Upper lobe of right lung (tissue), 1 donor: ENCODE measurements at regions not wholly inside any gene's neighbourhood (a gene's known extent, or its start where the extent isn't known, plus 50 kb on each side); places are given as distances from the start of the nearest gene placed in this dataset.
"Not testable (repeated sequence)": the region's sequence is repeated elsewhere in the genome, so short reads cannot be mapped to it uniquely, and the experiment has no call there.

Source experiments
- ATAC-seq: fragments of 200-7000 bp; cut with Tn5 transposase; one replicate; pipeline ENCODE4 v1.9.1; 2020; ENCODE audit warnings: mild to moderate bottlenecking, moderate library complexity
- DNase-seq: peaks from one replicate; pipeline ENCODE4 v3.0.0-alpha.2; 2020
- H3K27ac ChIP-seq: fragments of 200-600 bp; one replicate; pipeline ENCODE4 v1.8.0; 2022
- H3K27me3 ChIP-seq: fragments of 200-600 bp; one replicate; pipeline ENCODE4 v1.8.0; 2022; ENCODE audit warnings: mild to moderate bottlenecking
- H3K36me3 ChIP-seq: fragments of 200-600 bp; one replicate; pipeline ENCODE4 v1.8.0; 2022
- H3K4me1 ChIP-seq: fragments of 200-600 bp; one replicate; pipeline ENCODE4 v1.8.0; 2022
- H3K4me3 ChIP-seq: fragments of 200-600 bp; one replicate; pipeline ENCODE4 v1.8.0; 2022; ENCODE audit warnings: mild to moderate bottlenecking
- H3K9me3 ChIP-seq: fragments of 200-600 bp; one replicate; pipeline ENCODE4 v1.8.0; 2022
- intact Hi-C: fragments of 100-400 bp; cut with DNase I; formaldehyde crosslinking; loops from one replicate; pipeline ENCODE4 v1.11.0; 2022
- TF ChIP-seq, protein P1 (sequence below): fragments of 200-600 bp; IDR thresholded peaks from one replicate; pipeline ENCODE4 v1.8.0; 2022; ENCODE audit warnings: antibody characterized with exemption
- donor health status: DM: no; HTN: yes; CAD: no; lungs with severe emphysema.

DNA sequence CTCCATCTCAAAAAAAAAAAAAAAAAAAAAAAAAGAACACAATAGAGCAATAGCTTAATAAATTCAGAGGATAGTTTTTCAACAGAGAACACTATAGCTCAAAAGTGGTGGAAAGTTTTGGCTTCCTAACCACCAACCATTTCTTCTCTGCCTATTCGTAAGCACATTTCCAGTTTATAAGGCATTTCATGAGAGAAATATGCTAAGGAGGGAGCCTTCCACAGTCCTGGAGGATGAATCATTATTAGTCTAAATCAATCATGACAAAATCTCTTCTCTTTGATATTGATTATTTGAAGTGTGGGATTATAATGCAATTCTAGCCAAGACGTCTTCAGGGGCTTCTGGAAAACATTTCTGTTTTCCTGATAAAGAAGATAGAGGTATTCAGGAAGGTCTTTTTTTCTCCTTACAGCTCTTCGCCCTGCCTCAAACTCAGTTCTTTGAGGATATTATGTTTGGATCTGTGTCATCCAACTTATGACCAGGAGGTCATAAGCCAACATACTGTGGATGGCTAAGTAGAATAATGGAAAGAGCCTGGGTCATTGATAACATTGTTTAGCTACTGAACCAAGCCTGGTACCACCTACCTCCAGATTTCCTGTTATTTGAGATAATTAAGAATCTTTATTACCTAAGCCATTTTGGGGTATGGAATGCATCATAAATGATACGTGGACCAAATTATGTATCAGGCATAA lies 207.3 kb downstream of the TRIB2 start:
- no peak for DNase-seq
- no peak for ATAC-seq
- Histone ChIP-seq H3K4me3 (no peak overlapping the region), H3K27ac (no peak overlapping the region), H3K4me1 (peaks cover 7% of the 10 kb centered on the region), H3K27me3 (no peaks in the 10 kb centered on the region), H3K36me3 (no peaks in the 10 kb centered on the region), H3K9me3 (no peaks in the 10 kb centered on the region)
- intact Hi-C loops = no loop called here
- TF ChIP-seq, protein P1, sequence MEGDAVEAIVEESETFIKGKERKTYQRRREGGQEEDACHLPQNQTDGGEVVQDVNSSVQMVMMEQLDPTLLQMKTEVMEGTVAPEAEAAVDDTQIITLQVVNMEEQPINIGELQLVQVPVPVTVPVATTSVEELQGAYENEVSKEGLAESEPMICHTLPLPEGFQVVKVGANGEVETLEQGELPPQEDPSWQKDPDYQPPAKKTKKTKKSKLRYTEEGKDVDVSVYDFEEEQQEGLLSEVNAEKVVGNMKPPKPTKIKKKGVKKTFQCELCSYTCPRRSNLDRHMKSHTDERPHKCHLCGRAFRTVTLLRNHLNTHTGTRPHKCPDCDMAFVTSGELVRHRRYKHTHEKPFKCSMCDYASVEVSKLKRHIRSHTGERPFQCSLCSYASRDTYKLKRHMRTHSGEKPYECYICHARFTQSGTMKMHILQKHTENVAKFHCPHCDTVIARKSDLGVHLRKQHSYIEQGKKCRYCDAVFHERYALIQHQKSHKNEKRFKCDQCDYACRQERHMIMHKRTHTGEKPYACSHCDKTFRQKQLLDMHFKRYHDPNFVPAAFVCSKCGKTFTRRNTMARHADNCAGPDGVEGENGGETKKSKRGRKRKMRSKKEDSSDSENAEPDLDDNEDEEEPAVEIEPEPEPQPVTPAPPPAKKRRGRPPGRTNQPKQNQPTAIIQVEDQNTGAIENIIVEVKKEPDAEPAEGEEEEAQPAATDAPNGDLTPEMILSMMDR = no peak

DNA sequence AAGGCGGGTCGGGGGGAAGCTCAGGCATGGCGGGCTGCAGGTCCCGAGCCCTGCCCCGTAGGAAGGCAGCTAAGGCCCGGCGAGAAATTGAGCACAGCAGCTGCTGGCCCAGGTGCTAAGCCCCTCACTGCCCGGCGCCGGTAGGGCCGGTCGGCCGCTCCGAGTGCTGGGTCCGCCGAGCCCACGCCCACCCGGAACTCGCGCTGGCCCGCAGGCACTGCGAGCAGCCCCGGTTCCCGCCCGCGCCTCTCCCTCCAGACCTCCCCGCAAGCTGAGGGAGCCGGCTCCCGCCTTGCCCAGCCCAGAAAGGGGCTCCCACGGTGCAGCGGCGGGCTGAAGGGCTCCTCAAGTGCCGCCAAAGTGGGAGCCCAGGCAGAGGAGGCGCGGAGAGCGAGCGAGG lies 209.9 kb downstream of the TRIB2 start:
- not testable (repeated sequence) for H3K36me3 ChIP-seq, H3K9me3 ChIP-seq, H3K27me3 ChIP-seq, H3K4me1 ChIP-seq, ATAC-seq, H3K4me3 ChIP-seq, H3K27ac ChIP-seq, DNase-seq
- intact Hi-C loops = loop anchor here (5.0 kb wide), 1 partner anchor 204 kb away; no protein-coding TSS in a partner anchor

DNA sequence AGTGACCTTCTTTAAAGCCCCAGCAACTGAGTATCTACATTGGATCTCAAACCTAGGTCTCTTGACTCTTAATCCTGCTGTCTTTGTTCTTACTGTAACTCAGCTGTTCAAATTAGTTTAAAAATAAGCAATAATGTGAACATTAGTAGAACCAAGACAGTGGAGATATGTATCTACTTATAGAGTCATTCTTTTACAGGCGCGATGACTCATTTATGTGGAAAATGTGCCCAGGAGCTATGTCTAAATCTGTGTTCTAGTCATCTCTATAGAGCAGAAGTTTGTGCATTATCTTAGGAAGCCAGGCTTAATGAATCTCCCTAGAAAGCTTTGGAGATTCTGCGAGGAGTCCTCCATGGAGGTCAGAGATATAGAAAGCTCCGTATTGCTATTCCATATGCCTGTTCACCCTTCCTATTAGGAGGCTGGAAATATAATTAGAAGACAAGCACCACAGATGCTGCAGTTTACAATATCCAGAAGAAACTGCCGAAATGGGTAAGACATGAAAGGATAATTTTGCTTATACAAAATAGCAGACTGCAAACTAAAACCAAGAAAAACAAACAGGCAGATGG lies 211.6 kb downstream of the TRIB2 start:
- Histone ChIP-seq H3K4me3 (no peak overlapping the region), H3K4me1 (no peaks in the 10 kb centered on the region), H3K27me3 (no peaks in the 10 kb centered on the region), H3K27ac (no peak overlapping the region), H3K36me3 (no peaks in the 10 kb centered on the region), H3K9me3 (no peaks in the 10 kb centered on the region)
- ATAC-seq (no peak), DNase-seq (no peak)
- TF ChIP-seq, protein P1 = no peak
- intact Hi-C loops = loop anchor here (5.0 kb wide), 1 partner anchor 206 kb away; no protein-coding TSS in a partner anchor

DNA sequence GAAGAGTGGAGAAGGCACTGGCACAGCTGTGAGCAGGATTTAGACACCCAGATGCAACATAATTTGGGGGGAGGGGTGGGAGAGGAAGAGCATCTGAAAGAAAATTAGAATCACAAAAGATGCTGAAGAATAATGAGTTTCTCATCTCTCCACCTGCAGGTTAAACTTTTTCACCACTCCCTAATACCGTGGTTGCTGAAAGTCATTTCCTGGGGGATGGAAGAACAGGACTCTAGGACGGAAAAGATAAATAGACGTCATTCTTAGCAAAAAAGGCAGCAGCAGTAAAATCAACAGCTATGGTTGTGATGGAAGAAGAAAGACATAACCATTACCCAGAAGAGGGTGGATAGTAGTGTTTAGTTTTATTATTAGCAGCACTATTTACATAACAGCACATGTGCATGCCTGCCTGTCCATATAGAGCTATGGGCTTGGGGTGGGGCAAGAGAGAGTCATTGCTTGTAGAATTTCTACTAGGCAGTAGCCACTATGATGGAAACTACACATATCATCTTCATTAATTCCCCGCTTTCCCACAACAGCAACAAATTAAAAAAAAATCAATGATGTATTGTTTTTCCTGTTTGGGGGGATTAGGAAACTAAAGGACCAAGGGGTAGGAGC lies 212.2 kb downstream of the TRIB2 start:
- ATAC-seq (no peak), DNase-seq (no peak)
- Histone ChIP-seq H3K36me3 (no peaks in the 10 kb centered on the region), H3K9me3 (no peaks in the 10 kb centered on the region), H3K4me3 (no peak overlapping the region), H3K4me1 (no peaks in the 10 kb centered on the region), H3K27ac (no peak overlapping the region), H3K27me3 (no peaks in the 10 kb centered on the region)
- intact Hi-C loops = loop anchor here (5.0 kb wide), 1 partner anchor 207 kb away; no protein-coding TSS in a partner anchor
- TF ChIP-seq, protein P1 = no peak

DNA sequence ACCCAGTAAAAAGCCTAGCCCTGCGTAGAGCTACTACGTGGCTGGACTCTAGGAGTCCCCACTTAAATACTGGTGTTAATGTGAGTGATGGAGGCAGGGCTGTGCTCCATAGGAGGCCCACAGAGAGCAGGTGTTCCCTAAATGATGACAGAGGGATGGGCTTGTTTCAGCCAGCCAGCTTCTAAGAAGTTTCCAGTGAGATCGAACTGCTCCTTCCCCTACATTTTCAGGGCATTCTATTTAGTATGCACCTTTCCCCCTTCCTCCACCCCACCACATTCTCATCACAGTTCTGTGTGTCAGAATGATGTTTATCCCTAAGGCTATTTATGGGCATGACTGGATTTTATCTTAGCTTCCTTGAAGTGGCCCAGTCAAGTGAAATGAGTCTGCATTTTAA lies 213.0 kb downstream of the TRIB2 start:
- Histone ChIP-seq H3K27me3 (no peaks in the 10 kb centered on the region), H3K36me3 (no peaks in the 10 kb centered on the region), H3K4me1 (no peaks in the 10 kb centered on the region), H3K9me3 (no peaks in the 10 kb centered on the region), H3K27ac (no peak overlapping the region), H3K4me3 (no peak overlapping the region)
- DNase-seq = no peak
- TF ChIP-seq, protein P1 = no peak
- no peak for ATAC-seq
- intact Hi-C loops = loop anchor here (5.0 kb wide), 1 partner anchor 207 kb away; no protein-coding TSS in a partner anchor

DNA sequence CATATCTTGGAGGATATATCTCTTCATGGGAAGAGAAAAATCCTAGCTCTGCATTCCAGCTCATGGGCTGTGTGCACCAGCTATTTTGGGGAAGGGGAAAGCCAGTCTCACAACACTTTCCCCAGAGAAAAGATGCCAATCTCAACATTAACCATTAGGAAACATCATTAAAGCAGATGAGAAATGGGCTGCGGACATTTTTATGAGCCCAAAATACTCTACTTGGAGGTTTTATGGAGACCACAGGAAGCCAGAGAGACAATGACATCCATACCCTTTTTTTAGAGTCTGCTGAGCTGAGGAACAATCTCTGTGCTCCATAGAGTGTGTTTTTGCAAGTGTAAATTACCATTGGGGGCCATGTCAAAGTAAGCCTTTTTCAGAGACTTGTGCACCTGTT lies 213.7 kb downstream of the TRIB2 start:
- no peaks in the 10 kb centered on the region for H3K4me1 ChIP-seq
- H3K36me3 ChIP-seq = no peaks in the 10 kb centered on the region
- H3K9me3 ChIP-seq = no peaks in the 10 kb centered on the region
- DNase-seq (no peak), ATAC-seq (no peak)
- no peak overlapping the region for H3K27ac ChIP-seq
- no peaks in the 10 kb centered on the region for H3K27me3 ChIP-seq
- intact Hi-C loops = no loop called here
- TF ChIP-seq, protein P1 = no peak
- no peak overlapping the region for H3K4me3 ChIP-seq
